ENCODE measurements at regions not wholly inside any gene's neighbourhood (a gene's known extent, or its start where the extent isn't known, plus 50 kb on each side); places are given as distances from the start of the nearest gene placed in this dataset.

- Histone ChIP-seq H3K9ac (ENCODE audit: low read length) (no peak overlapping the region), H3K4me3 (ENCODE audit: low read length) (no peak overlapping the region), H3K9me3 (ENCODE audit: low read length) (no peaks in the 10 kb centered on the region), H2AFZ (ENCODE audit: low read depth, low read length) (no peak overlapping the region), H3K27ac (ENCODE audit: low read length) (no peak overlapping the region), H3K9me2 (ENCODE audit: insufficient read depth, low read length) (no peaks in the 10 kb centered on the region), H3F3A (ENCODE audit: insufficient read depth, low read length, poor library complexity, severe bottlenecking) (no peaks in the 10 kb centered on the region), H3K79me2 (replicated peaks; ENCODE audit: insufficient read depth, low read length) (no peaks in the 10 kb centered on the region), H3K27me3 (ENCODE audit: insufficient read depth, low read depth, low read length) (no peaks in the 10 kb centered on the region), H3K4me2 (ENCODE audit: low read length) (no peak overlapping the region), H4K20me1 (ENCODE audit: insufficient read depth) (no peaks in the 10 kb centered on the region), H3K36me3 (ENCODE audit: insufficient read depth, low read length) (no peaks in the 10 kb centered on the region)
- TF ChIP-seq POLR2AphosphoS5 (IDR thresholded peaks at IDR 0.05) (no peak), RAD21 (conservative IDR thresholded peaks at IDR 0.05) (no peak), EP300 (conservative IDR thresholded peaks at IDR 0.05; ENCODE audit: poor library complexity, severe bottlenecking) (no peak), SMC3 (conservative IDR thresholded peaks at IDR 0.05; ENCODE audit: poor library complexity) (no peak), REST (IDR thresholded peaks at IDR 0.05; ENCODE audit: borderline replicate concordance) (no peak), TAF1 (IDR thresholded peaks at IDR 0.05; ENCODE audit: low read depth) (no peak), EZH2 (IDR thresholded peaks at IDR 0.05; ENCODE audit: borderline replicate concordance, insufficient read depth, low read length, poor library complexity, severe bottlenecking) (no peak), CTCF (IDR thresholded peaks at IDR 0.05; ENCODE audit: poor library complexity, severe bottlenecking) (no peak), MXI1 (conservative IDR thresholded peaks at IDR 0.05; ENCODE audit: poor library complexity, severe bottlenecking) (no peak)
These were observed 669.8 kb downstream of the GALC start for GRCh38 chr14:87323191-87323590.

DNA sequence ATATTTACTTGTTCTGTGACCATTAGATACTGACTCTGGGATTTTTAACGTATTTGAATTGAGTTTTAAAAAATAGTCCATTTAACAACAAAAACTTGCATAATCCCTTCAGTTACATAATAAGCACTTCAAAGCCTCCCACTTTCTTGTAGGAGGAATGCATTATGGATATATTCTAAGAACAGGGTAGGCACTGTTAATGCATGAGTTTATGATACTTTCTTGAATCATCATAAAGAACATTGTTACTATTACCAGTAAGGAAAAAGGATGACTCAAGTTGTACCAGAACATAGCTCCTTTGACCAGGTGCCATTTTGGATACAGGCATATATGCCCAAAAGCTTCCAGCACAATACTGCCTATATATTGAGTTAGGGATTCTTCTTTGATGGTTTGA lies 671.4 kb downstream of the GALC start:
- Histone ChIP-seq H3K4me2 (ENCODE audit: low read length) (no peak overlapping the region), H3K9me2 (ENCODE audit: insufficient read depth, low read length) (no peaks in the 10 kb centered on the region), H3K79me2 (replicated peaks; ENCODE audit: insufficient read depth, low read length) (no peaks in the 10 kb centered on the region), H4K20me1 (ENCODE audit: insufficient read depth) (no peaks in the 10 kb centered on the region), H3K27ac (ENCODE audit: low read length) (no peak overlapping the region), H3F3A (ENCODE audit: insufficient read depth, low read length, poor library complexity, severe bottlenecking) (no peaks in the 10 kb centered on the region), H3K4me3 (ENCODE audit: low read length) (no peak overlapping the region), H3K27me3 (ENCODE audit: insufficient read depth, low read depth, low read length) (no peaks in the 10 kb centered on the region), H2AFZ (ENCODE audit: low read depth, low read length) (no peak overlapping the region), H3K36me3 (ENCODE audit: insufficient read depth, low read length) (no peaks in the 10 kb centered on the region), H3K9ac (ENCODE audit: low read length) (no peak overlapping the region), H3K9me3 (ENCODE audit: low read length) (no peaks in the 10 kb centered on the region)
- TF ChIP-seq REST (IDR thresholded peaks at IDR 0.05; ENCODE audit: borderline replicate concordance) (no peak), MXI1 (conservative IDR thresholded peaks at IDR 0.05; ENCODE audit: poor library complexity, severe bottlenecking) (no peak), TAF1 (IDR thresholded peaks at IDR 0.05; ENCODE audit: low read depth) (no peak), EP300 (conservative IDR thresholded peaks at IDR 0.05; ENCODE audit: poor library complexity, severe bottlenecking) (no peak), EZH2 (IDR thresholded peaks at IDR 0.05; ENCODE audit: borderline replicate concordance, insufficient read depth, low read length, poor library complexity, severe bottlenecking) (no peak), SMC3 (conservative IDR thresholded peaks at IDR 0.05; ENCODE audit: poor library complexity) (no peak), RAD21 (conservative IDR thresholded peaks at IDR 0.05) (no peak), POLR2AphosphoS5 (IDR thresholded peaks at IDR 0.05) (no peak), CTCF (IDR thresholded peaks at IDR 0.05; ENCODE audit: poor library complexity, severe bottlenecking) (no peak)
